Mesendoderm (in vitro differentiated cells): ENCODE measurements at regions not wholly inside any gene's neighbourhood (a gene's known extent, or its start where the extent isn't known, plus 50 kb on each side); places are given as distances from the start of the nearest gene placed in this dataset.
"Not testable (repeated sequence)": the region's sequence is repeated elsewhere in the genome, so short reads cannot be mapped to it uniquely, and the experiment has no call there.

Experiments used
- DNase-seq: peaks from one replicate; pipeline ENCODE4 v3.0.0; 2013
- H2AK5ac ChIP-seq: 2 replicates; pipeline ENCODE4 v1.6.1; 2013; ENCODE audit warnings: low read length, inconsistent platforms
- H2BK120ac ChIP-seq: 2 replicates; pipeline ENCODE4 v1.6.1; 2013; ENCODE audit warnings: low read depth, mild to moderate bottlenecking, low read length, moderate library complexity, mixed read lengths
- H2BK15ac ChIP-seq: replicated peaks from 2 replicates; pipeline ENCODE4 v1.6.1; 2013; ENCODE audit warnings: low read depth, mild to moderate bottlenecking, moderate library complexity
- H2BK5ac ChIP-seq: 2 replicates; pipeline ENCODE4 v1.6.1; 2013; ENCODE audit warnings: low read length, inconsistent platforms
- H3K18ac ChIP-seq: 2 replicates; pipeline ENCODE4 v1.6.1; 2013; ENCODE audit warnings: mild to moderate bottlenecking, low read length, mixed read lengths
- H3K23ac ChIP-seq: one replicate; pipeline ENCODE4 v1.6.1; 2013; ENCODE audit warnings: low read length
- H3K27ac ChIP-seq: 2 replicates; pipeline ENCODE4 v1.5.1; 2013; ENCODE audit warnings: low read depth, mild to moderate bottlenecking, inconsistent platforms, low read length, moderate library complexity
- H3K27me3 ChIP-seq: 2 replicates; pipeline ENCODE4 v1.6.1; 2013; ENCODE audit warnings: low read length, control low read depth, mild to moderate bottlenecking, inconsistent platforms; ENCODE audit not compliant: insufficient read depth, poor library complexity
- H3K36me3 ChIP-seq: 2 replicates; pipeline ENCODE4 v1.6.1; 2013; ENCODE audit warnings: low read length, inconsistent platforms; ENCODE audit not compliant: control insufficient read depth, insufficient read depth
- H3K4ac ChIP-seq: one replicate; pipeline ENCODE4 v1.6.1; 2013; ENCODE audit warnings: low read depth, mild to moderate bottlenecking, low read length, moderate library complexity
- H3K4me1 ChIP-seq: 2 replicates; pipeline ENCODE4 v1.6.1; 2013; ENCODE audit warnings: low read depth, low read length, inconsistent platforms; ENCODE audit not compliant: control insufficient read depth
- H3K4me2 ChIP-seq: 2 replicates; pipeline ENCODE4 v1.6.1; 2013; ENCODE audit warnings: low read length
- H3K4me3 ChIP-seq: 2 replicates; pipeline ENCODE4 v1.5.1; 2013; ENCODE audit warnings: mild to moderate bottlenecking, low read length
- H3K56ac ChIP-seq: one replicate; pipeline ENCODE4 v1.6.1; 2013; ENCODE audit warnings: low read length
- H3K79me1 ChIP-seq: 2 replicates; pipeline ENCODE4 v1.6.1; 2013; ENCODE audit warnings: low read length, inconsistent platforms
- H3K79me2 ChIP-seq: 2 replicates; pipeline ENCODE4 v1.6.1; 2013; ENCODE audit warnings: mild to moderate bottlenecking, low read length; ENCODE audit not compliant: control insufficient read depth, insufficient read depth
- H3K9ac ChIP-seq: 2 replicates; pipeline ENCODE4 v1.6.1; 2013; ENCODE audit warnings: low read length, inconsistent platforms
- H4K5ac ChIP-seq: one replicate; pipeline ENCODE4 v1.6.1; 2013; ENCODE audit warnings: low read length
- H4K8ac ChIP-seq: one replicate; pipeline ENCODE4 v1.6.1; 2013; ENCODE audit warnings: low read depth, mild to moderate bottlenecking, control low read depth, low read length, moderate library complexity
- WGBS: extraction: QIAGEN DNeasy Blood & Tissue Kit; methylation state at CpG from one replicate; pipeline ENCODE4 v1.1.7; 2013; ENCODE audit warnings: low lambda C conversion rate, missing lambda C conversion rate; ENCODE audit not compliant: insufficient coverage; ENCODE audit errors: extremely low coverage; 5-methylcytosine and 5-hydroxymethylcytosine counted together

GRCh38 chr14:83006121-83006670 lies 1472.5 kb upstream of the SEL1L start:
- H3K4ac ChIP-seq = no peak overlapping the region
- DNase-seq = peak; percentile 63
- no peaks in the 10 kb centered on the region for H3K36me3 ChIP-seq
- H2BK5ac ChIP-seq = no peak overlapping the region
- H3K79me1 ChIP-seq = no peaks in the 10 kb centered on the region
- H3K27me3 ChIP-seq = no peaks in the 10 kb centered on the region
- H3K79me2 ChIP-seq = no peaks in the 10 kb centered on the region
- H3K4me2 ChIP-seq = no peak overlapping the region
- H2BK120ac ChIP-seq = no peak overlapping the region
- no peak overlapping the region for H2AK5ac ChIP-seq
- H3K23ac ChIP-seq = no peak overlapping the region
- no peaks in the 10 kb centered on the region for H3K4me1 ChIP-seq
- H3K4me3 ChIP-seq = no peak overlapping the region
- no peak overlapping the region for H3K18ac ChIP-seq
- no peak overlapping the region for H4K5ac ChIP-seq
- no CpG with 5 or more reads among the region's 1 CpG for WGBS
- no peak overlapping the region for H3K56ac ChIP-seq
- H3K9ac ChIP-seq = no peak overlapping the region
- H2BK15ac ChIP-seq = no peak overlapping the region
- no peak overlapping the region for H4K8ac ChIP-seq
- no peak overlapping the region for H3K27ac ChIP-seq

GRCh38 chr14:83007052-83007451 lies 1473.4 kb upstream of the SEL1L start:
- H3K79me2 ChIP-seq, H3K27me3 ChIP-seq, H2AK5ac ChIP-seq, H3K27ac ChIP-seq, H2BK120ac ChIP-seq, H3K4me1 ChIP-seq, H4K8ac ChIP-seq, H3K4me3 ChIP-seq, H3K4ac ChIP-seq, H3K23ac ChIP-seq, H2BK5ac ChIP-seq, H3K56ac ChIP-seq, H3K18ac ChIP-seq, H3K4me2 ChIP-seq, H4K5ac ChIP-seq, DNase-seq, H3K9ac ChIP-seq, H3K36me3 ChIP-seq, H3K79me1 ChIP-seq, H2BK15ac ChIP-seq: not testable (repeated sequence)
- WGBS = no CpG with 5 or more reads among the region's 7 CpGs

GRCh38 chr14:83007641-83008225 lies 1474.1 kb upstream of the SEL1L start:
- no peak overlapping the region for H2BK120ac ChIP-seq
- H3K23ac ChIP-seq = no peak overlapping the region
- H3K79me1 ChIP-seq = no peaks in the 10 kb centered on the region
- H3K9ac ChIP-seq = no peak overlapping the region
- no peaks in the 10 kb centered on the region for H3K36me3 ChIP-seq
- no peak overlapping the region for H3K4ac ChIP-seq
- no peak for DNase-seq
- no peak overlapping the region for H3K18ac ChIP-seq
- H4K5ac ChIP-seq = no peak overlapping the region
- no peaks in the 10 kb centered on the region for H3K27me3 ChIP-seq
- WGBS = no CpG with 5 or more reads among the region's 1 CpG
- no peak overlapping the region for H3K56ac ChIP-seq
- no peak overlapping the region for H3K4me3 ChIP-seq
- no peak overlapping the region for H3K4me2 ChIP-seq
- H2BK5ac ChIP-seq = no peak overlapping the region
- H4K8ac ChIP-seq = no peak overlapping the region
- H3K4me1 ChIP-seq = no peaks in the 10 kb centered on the region
- H2AK5ac ChIP-seq = no peak overlapping the region
- H3K79me2 ChIP-seq = no peaks in the 10 kb centered on the region
- H2BK15ac ChIP-seq = no peak overlapping the region
- H3K27ac ChIP-seq = no peak overlapping the region

- no CpG with 5 or more reads among the region's 5 CpGs for WGBS
- no peaks in the 10 kb centered on the region for H3K79me2 ChIP-seq
Observed at GRCh38 chr14:83017296-83017695, 1483.6 kb upstream of the SEL1L start.

GRCh38 chr14:83019744-83020414 lies 1486.2 kb upstream of the SEL1L start:
- H3K56ac ChIP-seq = no peak overlapping the region
- H2BK15ac ChIP-seq = no peak overlapping the region
- H3K18ac ChIP-seq = no peak overlapping the region
- H3K23ac ChIP-seq = no peak overlapping the region
- no peak overlapping the region for H2AK5ac ChIP-seq
- WGBS = no CpG with 5 or more reads among the region's 3 CpGs
- H4K5ac ChIP-seq = no peak overlapping the region
- H3K27ac ChIP-seq = no peak overlapping the region
- H2BK120ac ChIP-seq = no peak overlapping the region
- H3K4me3 ChIP-seq = no peak overlapping the region
- H2BK5ac ChIP-seq = no peak overlapping the region
- no peak for DNase-seq
- no peaks in the 10 kb centered on the region for H3K36me3 ChIP-seq
- no peak overlapping the region for H3K4me2 ChIP-seq
- no peaks in the 10 kb centered on the region for H3K79me2 ChIP-seq
- H4K8ac ChIP-seq = no peak overlapping the region
- no peaks in the 10 kb centered on the region for H3K79me1 ChIP-seq
- H3K4me1 ChIP-seq = no peaks in the 10 kb centered on the region
- H3K4ac ChIP-seq = no peak overlapping the region
- no peak overlapping the region for H3K9ac ChIP-seq
- no peaks in the 10 kb centered on the region for H3K27me3 ChIP-seq

More at GRCh38 chr14:83017296-83017695, 1483.6 kb upstream of the SEL1L start:
- Histone ChIP-seq H2BK120ac (no peak overlapping the region), H3K36me3 (no peaks in the 10 kb centered on the region), H3K4me3 (no peak overlapping the region), H3K27ac (no peak overlapping the region), H4K8ac (no peak overlapping the region), H3K4me2 (no peak overlapping the region), H3K27me3 (no peaks in the 10 kb centered on the region), H3K79me1 (no peaks in the 10 kb centered on the region), H3K23ac (no peak overlapping the region), H2BK5ac (no peak overlapping the region), H4K5ac (no peak overlapping the region), H2AK5ac (no peak overlapping the region), H2BK15ac (no peak overlapping the region), H3K4ac (no peak overlapping the region), H3K18ac (no peak overlapping the region), H3K56ac (no peak overlapping the region), H3K4me1 (no peaks in the 10 kb centered on the region), H3K9ac (no peak overlapping the region)
- DNase-seq = no peak
